ENCODE measurements at regions not wholly inside any gene's neighbourhood (a gene's known extent, or its start where the extent isn't known, plus 50 kb on each side); places are given as distances from the start of the nearest gene placed in this dataset.

- Histone ChIP-seq H3K4me3 (no peak overlapping the region), H3K27ac (no peak overlapping the region), H3K4me2 (no peak overlapping the region), H3K4me1 (no peaks in the 10 kb centered on the region), H3K9me3 (no peaks in the 10 kb centered on the region)
- CTCF ChIA-PET, result no interaction called here
- DNase-seq (ENCODE audit: low read depth in 1 of 2, low spot score in 1 of 2) (no peak), FAIRE-seq (no peak), ATAC-seq (no peak)
- POLR2A ChIA-PET, result no interaction called here
- TF ChIP-seq ELK1 (IDR thresholded peaks at IDR 0.05; ENCODE audit: low read depth, low read length) (no peak), MAFK (IDR thresholded peaks at IDR 0.05; ENCODE audit: partially characterized antibody) (no peak), HEYL (CRISPR knock-in tag; IDR thresholded peaks at IDR 0.05) (no peak), JUNB (IDR thresholded peaks at IDR 0.05) (no peak), NR3C1 (IDR thresholded peaks at IDR 0.05) (no peak), TFCP2L1 (CRISPR knock-in tag; IDR thresholded peaks at IDR 0.05) (no peak), ZFP36 (IDR thresholded peaks at IDR 0.05; ENCODE audit: borderline replicate concordance, partially characterized antibody) (no peak), RFX5 (IDR thresholded peaks at IDR 0.05) (no peak), BHLHE40 (IDR thresholded peaks at IDR 0.05; ENCODE audit: low read depth, low read length) (no peak), CTCF (IDR thresholded peaks at IDR 0.05) (no peak), PHF8 (IDR thresholded peaks at IDR 0.05; ENCODE audit: borderline replicate concordance, low read depth) (no peak), RARB (CRISPR knock-in tag; IDR thresholded peaks at IDR 0.05) (no peak), FOXS1 (CRISPR knock-in tag; IDR thresholded peaks at IDR 0.05) (no peak), SREBF2 (IDR thresholded peaks at IDR 0.05) (no peak), NPAS2 (CRISPR knock-in tag; IDR thresholded peaks at IDR 0.05; ENCODE audit: borderline replicate concordance) (no peak), E2F6 (IDR thresholded peaks at IDR 0.05; ENCODE audit: borderline replicate concordance, low read depth) (no peak), CHD2 (IDR thresholded peaks at IDR 0.05; ENCODE audit: low read length, partially characterized antibody) (no peak), HOXB13 (CRISPR knock-in tag; IDR thresholded peaks at IDR 0.05; ENCODE audit: low read depth) (no peak)
- TF ChIP-seq, protein P1, sequence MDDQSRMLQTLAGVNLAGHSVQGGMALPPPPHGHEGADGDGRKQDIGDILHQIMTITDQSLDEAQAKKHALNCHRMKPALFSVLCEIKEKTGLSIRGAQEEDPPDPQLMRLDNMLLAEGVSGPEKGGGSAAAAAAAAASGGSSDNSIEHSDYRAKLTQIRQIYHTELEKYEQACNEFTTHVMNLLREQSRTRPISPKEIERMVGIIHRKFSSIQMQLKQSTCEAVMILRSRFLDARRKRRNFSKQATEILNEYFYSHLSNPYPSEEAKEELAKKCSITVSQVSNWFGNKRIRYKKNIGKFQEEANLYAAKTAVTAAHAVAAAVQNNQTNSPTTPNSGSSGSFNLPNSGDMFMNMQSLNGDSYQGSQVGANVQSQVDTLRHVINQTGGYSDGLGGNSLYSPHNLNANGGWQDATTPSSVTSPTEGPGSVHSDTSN (IDR thresholded peaks at IDR 0.05), result no peak
- 49% methylated on average over 2 of the region's 2 CpGs for WGBS (ENCODE audit: missing lambda C conversion rate)
Measured at GRCh38 chr6:22519237-22519636, 50.1 kb upstream of the HDGFL1 start.
